8988T (cell line): ENCODE measurements at regions not wholly inside any gene's neighbourhood (a gene's known extent, or its start where the extent isn't known, plus 50 kb on each side); places are given as distances from the start of the nearest gene placed in this dataset.
A peak's percentile ranks its signal among the peaks of the same experiment; 100 is the strongest.
"Not testable (repeated sequence)": the region's sequence is repeated elsewhere in the genome, so short reads cannot be mapped to it uniquely, and the experiment has no call there.

Experiments
- DNase-seq: peaks from one replicate; pipeline ENCODE4 v3.0.0; 2011

DNA sequence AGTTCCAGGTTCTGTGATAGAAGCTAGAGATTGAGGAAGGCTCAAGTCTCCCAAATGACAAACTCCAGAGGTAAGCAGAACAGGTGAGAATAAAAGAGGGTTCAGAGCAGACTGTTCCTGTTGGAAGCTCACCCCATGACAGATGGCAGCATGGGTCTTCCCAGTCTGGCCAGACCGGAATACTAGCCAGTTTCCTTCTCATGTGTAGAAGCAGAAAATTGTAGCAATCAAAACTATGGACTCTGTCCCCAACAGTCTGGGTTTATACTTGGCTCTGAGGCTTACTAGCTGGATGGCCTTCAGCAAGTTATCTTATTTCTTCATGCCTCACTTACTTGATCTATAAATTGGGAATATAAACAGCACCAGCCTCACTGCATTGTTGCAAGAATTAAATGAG lies 494.8 kb downstream of the MN1 start:
- no peak for DNase-seq

DNA sequence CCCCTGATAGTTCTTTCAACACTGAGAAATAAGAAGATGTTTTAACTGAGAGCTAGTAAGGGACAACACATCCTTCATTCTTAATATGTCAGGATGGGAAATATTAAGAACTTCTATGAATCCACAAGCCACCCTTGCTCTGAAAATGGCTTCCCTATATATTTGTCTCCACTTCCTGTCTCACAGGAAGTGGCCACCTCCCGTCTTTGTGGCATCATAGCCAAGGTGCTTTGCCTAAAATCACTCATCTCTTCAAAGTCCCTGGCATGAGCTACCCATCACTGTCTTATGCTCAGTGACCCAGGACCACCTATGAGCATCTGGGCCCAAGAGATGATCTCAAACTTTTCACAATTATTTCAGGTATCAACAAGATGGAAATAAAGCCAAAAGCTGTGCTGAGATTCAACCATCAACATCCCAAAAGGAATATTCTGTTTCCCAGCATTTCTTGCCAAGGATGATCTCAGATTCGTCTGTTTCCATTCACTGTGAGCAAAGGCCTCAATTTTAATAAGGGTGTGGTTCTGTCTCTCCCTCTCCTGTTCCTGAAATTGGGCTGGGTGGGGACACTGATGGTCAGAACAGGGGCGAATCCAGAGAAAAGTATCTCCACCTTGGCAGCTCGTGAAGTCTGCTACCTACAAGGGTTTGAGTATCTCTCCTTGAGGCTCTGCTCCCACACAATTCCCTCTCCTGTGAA lies 493.9 kb downstream of the MN1 start:
- no peak for DNase-seq

DNA sequence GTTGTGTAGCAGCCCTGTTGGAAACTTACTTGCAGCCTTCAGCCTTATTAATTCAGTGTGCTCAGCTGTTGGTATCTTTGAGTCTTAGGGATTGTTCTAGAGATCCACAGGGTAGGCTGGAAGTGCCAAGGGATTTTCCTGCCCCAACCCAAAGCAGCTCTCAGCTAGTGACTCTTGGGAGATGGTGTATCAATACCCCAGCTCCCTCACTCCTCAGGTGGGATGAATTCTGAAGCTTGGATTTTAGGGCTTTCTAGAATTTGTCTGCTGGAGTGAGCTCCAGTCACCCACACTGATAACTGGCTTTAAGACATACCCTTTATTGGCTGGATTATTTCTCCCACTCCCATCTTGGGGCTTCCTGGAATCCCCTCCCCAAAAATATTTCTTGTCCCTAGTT lies 493.0 kb downstream of the MN1 start:
- no peak for DNase-seq

DNA sequence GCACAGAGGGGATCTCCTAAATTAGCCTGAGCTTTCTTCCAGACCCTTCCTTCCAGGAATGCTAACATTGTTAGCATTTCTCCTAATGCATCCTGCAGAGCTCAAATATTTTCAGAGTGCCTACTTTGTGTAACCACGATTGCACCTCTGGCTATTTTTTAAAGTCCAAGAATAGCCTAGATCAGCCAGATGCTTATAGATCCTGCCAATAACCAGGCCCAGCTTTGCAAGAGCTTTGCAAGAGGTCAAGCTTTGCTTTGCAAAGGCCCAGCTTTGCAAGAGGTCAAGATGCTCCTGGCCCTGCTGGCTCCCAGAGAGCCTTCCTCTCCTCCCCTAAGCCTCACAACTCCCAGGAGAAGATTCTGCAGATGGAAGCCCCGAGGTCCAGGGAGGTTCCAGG lies 491.9 kb downstream of the MN1 start:
- DNase-seq: no peak

DNA sequence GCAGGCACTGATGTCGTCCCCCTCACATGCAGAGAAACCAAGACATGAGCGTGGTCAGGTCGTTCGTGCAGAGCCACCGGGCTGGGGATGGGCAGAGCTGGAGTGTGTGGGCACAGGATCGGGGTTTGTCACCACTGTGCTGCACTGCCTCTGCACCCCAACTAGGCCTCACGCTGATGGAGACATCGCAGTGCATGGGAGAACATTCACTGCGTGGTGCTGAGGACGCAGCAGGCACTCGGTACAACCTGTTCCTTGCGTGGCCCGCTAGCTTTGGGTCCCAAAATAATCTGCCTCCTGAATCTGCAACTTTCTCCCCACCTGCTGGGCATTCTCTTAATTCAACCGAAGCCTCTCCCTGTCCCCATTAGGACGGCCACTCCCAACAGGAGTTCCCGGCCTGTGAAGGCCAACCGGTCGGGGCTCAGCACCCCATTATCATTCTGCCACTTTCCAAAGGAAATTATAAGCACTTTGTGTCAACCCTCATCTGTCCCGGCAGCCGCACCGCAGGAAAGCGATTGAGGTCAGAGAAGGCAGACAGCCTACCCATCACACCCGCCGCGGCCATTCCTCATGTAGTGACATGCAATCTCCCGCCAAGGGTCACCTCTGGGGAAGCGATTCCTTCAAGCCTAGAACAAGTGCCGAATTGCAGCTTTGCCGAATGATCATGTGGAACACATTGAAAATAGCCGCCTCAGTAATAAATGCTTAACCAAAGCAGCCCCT lies 490.4 kb downstream of the MN1 start:
- no peak for DNase-seq

DNA sequence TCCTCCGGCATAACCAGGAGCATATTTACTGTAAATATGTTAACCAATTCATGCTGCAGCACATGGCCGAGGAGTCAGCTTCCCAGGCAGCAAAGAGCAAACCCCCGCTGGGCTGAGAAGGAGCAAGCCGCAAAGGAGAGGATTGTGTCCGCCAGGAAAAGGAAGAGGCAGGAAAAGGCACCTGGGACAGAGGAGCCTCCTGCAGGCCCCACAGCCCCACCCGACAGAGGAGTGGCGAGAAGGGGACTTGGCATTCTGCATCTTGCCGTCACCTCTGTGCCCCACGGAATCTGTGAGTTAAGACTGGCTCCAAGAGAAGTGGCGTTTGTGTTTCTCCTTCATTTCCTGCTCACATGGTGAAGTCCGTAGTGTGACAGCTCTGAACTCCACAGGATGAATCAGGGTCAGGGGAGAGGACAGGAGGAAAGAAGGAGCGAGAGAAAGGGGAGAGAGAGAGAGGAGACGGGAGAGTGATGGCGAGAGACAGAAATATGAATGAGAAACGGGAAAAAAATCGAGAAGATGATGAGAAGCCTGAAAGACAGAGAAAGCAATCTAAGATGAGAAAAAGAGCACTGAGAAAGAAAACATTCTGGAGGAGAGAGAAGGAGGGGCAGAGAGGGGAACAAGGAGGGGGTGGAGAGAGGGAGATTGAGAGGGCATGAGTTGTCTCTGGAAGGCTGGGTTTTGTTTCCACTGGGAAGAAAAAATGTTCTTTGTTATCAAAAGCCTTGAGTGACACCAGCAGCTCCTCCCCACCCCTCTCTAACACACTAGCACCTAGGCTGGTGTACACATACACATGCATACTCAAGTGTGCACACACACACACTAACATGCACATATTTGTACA lies 489.6 kb downstream of the MN1 start:
- no peak for DNase-seq

DNA sequence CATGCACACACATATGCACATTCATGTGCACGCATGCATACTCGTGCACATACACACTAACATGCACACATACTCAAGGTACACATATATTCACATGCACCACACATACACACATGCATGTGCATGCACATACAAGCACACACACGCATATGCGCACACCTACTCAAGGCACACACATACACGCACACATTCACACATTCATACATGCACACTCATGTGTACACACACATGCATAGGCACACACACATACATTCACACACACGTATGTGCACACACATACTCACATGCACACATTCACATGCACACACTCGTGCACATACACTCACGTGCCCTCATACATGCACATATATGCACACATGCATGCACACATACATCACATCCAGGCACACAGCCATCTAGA lies 489.0 kb downstream of the MN1 start:
- DNase-seq: no peak

DNA sequence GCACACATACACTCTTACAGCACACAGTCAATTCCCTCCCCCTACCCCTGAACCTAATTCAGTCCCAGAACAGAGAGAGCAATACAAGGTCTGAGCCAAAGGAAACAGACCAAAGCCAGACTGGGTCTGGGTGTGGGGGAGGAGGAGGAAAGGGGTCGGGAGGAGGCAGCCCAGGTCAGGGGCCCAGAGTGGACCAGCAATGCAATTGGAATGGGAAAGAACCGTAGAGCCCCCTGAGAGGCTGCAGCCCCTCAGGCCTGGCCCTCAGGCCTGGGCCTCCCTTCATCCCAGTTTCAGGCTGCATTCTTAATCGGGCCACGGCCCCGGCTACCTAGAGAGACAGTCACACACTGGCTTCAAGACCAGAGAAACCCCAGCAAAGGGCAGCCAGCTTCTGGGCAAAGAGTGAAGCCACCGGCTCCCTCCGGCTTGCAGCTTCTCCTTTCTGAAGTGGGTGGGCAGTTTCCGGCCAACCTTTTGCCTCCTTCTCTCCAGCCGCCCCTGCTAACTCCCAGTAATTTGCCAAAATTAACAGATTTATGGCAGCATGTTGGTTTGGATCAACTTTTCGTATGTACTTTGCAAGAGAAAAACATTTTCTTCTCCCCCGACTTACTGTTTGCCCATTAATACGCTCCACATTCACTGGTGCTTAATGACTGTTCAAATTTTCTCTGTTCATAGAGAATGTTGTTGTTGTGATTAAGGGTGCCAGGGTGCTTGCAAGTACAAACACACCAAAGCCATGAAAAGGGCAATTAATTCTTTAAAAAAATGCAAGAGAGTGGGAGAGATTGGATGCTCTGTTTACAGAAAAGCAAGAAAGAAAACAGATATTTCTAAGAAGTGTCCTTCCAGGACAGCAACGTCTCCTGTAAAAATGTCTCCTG lies 488.3 kb downstream of the MN1 start:
- DNase-seq: no peak

DNA sequence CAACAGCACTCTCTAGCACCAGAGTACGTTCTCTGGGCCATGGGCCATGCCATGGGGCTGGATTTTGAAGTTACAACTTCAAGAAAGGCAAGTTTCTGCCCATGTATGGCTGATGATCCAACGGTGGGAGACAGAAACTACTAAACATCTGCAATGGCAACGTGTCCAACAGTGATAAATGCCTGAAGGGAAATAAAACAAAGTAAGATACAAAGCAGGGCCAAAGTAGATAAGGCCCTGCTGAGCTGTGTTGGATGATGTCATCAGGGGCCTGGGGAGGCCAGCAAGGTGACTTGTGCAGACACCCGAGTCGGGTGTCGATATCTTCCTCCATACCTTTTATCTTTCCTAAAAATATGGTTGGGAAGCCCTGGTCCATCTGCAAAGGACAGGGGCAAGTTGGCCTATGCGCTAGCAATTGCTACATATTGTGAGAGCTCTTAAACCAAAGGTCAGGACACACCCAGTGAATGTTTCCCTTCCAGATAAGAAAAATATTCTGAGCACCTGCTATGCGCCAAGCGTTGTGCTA lies 487.2 kb downstream of the MN1 start:
- no peak for DNase-seq

DNA sequence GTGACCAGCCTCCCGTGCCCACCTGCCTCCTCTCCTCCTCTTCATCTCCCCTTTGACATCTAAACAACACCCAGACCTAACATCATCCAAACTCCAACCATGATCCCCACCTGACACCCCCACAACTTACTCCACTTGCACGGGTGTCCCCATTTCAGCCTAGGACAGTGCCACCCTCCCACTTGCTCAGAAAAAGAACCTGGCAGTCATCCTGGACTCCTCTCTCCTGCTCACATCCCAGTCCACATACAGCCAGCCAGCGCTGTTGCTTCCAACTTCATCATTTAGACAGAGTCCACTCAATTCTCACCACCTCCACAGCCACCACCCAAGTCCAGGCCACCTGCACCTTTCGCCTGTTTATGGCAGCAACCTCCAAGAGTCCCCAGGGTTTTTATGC lies 485.7 kb downstream of the MN1 start:
- DNase-seq: no peak

DNA sequence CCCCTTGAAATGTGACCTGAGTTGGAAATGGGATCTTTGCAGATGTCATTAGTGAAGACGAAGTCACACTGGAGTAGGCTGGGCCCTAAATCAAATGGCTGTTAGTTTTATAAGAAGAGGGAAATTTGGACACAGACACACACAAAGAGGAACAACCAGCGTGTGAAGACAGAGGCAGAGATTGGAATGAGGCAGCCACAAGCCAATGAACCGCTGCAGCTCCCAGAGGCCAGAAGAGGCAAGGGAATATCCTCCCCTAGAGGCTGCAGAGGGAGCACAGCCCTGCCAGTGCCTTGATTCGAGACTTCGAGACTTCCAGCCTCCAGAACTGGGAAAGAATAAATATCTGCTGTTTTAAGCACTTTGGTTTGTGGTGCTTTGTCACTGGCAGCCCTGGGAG lies 484.5 kb downstream of the MN1 start:
- no peak for DNase-seq

DNA sequence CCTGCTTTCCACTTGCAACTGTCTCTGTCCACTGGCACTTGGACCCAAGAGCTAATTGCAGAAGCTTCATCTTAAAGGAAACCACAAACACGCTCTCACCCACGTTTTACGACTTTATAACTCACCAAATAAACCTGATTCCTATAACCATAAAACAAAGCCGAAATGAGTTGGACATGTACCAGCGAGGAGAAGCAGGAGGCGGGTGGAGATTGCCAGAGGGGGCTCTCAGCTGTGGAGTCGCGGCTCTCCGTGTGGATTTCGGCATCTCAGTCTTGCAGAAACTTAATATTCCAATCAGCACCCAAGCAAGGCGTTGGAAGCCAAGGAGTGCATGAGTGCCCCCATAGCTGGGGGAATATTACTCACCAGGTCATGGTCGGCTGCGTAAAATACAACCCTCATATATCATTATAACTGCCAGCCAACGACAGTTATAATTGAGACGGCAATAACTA lies 483.6 kb downstream of the MN1 start:
- DNase-seq: no peak

DNA sequence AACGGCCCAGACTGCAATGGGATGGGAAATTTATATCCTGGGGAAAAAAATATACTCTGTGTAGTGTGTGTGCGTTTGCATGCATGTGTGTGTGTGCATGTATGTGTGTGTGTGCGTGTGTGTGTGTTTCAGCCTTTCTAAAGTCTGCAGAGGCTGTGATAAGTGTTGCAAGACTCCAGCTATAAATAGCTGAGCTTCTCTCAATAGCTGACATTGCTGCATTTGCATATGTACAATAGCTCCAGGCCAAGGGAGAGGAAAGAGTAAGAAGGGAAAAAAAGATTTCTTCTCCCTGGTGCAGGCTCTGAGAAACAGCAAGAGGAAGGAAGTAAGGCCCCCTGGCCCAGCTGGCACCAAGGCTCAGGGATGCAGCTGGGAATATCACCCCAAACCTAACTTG lies 483.0 kb downstream of the MN1 start:
- no peak for DNase-seq

DNA sequence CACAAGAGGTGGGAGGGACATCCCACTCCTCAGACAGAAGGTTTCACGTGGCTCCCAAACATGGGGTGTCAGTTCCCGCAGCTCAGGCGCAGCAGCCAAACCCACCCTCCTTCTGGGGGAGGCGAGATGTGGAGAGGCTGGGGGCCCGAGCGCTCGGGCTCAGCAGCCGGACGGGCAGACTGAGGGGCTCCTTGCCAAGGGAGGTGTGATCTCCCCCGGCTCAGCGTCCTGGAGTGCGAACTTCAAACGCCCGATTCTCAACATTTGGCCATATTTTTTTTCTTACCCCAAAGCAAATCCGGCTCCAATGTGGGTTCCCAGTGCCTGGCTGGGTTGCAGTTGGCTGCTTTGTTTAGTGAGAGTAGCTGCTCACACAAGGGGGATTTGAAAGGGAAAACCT lies 477.9 kb downstream of the MN1 start:
- DNase-seq: no peak

DNA sequence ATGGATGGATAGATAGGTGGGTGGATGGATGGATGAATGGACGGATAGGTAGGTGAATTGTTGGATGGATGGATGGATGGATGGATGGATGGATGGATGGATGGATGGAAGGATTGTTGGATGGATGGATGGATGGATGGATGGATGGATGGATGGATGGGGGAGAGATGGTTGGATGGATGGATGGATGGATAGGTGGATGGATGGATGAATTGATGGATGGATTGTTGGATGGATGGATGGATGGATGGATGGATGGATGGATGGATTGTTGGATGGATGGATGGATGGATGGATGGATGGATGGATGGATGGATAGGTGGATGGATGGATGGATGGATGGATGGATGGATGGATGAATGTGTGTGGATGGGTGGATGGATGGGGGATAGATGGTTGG lies 476.6 kb downstream of the MN1 start:
- not testable (repeated sequence) for DNase-seq

DNA sequence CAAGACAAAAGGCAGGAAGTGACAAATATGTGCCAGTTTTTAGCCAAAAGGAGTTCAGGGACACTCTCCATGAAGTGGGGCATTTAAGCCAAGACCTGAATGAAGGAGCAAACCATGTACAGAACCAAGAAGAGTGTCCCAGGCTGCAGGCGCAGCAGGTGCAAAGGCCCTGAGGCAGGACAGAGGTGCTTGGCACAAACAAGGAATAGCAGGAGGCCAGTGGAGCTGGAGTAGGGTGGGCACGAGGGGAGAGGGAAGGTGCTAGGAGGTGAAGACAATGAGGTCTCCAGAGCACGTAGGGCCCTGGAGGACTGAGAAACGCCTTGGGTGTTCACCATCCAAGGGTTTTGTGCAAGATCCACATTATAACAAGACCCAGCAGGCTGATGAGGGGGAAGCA lies 474.1 kb downstream of the MN1 start:
- no peak for DNase-seq

DNA sequence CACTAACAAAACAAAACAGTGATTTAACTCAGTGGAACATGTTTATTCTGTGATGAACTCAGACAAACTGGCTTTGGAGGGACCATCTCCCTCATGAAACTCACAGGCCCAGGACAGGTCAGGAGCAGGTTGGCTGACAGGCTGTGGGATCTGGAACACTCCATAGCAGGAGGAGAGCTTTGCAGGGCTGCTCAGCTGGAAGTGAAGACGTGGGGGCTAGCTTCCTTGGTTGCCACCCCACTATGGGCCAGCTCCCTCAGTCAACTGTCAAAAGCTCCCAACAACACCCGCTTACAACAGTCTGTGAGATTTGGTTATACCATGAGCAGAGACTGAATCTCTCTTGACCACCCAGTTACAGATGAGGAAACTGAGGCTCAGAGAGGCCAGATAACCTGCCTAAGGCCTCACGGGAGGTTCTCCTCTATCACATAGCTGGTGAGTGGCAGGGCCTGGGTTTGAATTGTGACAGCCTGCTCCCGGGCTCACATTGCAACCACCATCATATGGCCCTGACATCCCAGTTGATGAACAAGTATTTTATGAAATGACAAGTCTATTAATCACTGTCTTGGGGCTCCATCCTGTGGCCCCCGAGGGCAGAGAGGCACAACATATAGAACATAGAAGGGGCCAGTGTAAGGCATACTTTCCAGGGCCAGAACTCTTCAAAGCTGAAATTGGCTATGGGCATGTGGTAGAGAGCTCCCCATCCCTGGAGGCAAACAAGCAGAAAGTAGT lies 473.4 kb downstream of the MN1 start:
- DNase-seq: no peak

DNA sequence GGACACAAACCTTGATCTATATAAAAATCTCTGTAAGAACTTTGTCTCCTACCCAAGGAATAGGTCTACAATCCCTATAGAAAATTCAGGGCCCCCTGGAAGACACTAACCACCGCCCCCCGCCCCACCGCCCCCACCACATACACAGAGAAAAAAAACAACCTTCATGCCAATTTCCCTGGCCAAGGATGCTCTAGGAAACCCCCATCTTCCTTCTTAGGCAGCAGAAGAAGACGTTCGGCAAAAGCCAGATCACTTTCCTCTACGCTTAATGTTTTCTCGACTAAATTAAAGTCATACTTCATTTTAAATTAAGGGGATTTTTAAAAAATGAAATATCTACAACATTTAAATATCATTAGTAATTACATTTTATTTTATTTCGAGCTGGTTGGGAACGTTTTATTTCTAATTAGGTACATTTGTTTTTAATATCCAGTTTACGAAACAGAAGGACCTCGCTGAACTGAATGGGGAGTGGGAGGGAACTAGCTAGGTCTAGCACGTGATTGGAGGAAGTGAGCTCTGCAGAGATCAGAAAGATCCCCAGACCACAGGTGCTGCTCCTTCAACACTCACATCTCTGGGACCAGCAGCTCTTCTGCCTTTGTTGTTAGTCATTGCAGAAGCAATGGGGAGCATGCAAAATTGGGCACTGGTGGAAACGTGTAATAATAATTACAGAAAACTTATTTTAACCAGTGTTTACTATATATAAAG lies 472.3 kb downstream of the MN1 start:
- no peak for DNase-seq

DNA sequence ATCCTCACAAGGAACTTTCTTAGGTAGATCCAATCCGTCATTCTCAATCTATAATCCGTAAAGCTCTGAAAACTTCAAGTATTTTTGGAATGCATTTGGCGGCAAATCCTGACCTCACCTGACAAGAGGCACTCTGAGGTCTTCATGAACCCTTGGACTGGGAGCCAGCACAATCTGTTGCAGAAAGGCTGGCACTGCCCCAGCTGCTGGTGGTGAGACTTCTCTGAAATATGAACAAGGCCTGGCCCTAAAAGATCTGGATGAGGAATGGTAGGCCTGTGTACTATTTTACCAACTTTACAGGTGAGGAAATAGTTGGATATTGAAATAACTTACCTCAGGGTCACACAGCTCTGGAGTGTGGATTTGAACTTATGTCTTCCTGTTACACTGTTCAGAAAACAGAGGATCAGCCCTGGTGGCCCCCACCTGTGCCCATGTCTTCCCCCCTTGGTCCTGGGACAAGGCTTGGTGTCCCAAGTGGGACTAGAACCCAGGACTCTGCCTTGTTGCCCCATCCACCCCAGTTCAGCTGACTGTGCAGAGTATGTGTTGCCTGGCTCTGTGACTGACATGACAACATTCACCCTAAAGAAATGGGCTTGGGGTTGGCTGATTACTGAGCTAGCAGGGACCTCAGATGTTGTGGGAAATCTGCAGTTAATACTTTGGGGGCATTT lies 471.4 kb downstream of the MN1 start:
- DNase-seq: no peak

DNA sequence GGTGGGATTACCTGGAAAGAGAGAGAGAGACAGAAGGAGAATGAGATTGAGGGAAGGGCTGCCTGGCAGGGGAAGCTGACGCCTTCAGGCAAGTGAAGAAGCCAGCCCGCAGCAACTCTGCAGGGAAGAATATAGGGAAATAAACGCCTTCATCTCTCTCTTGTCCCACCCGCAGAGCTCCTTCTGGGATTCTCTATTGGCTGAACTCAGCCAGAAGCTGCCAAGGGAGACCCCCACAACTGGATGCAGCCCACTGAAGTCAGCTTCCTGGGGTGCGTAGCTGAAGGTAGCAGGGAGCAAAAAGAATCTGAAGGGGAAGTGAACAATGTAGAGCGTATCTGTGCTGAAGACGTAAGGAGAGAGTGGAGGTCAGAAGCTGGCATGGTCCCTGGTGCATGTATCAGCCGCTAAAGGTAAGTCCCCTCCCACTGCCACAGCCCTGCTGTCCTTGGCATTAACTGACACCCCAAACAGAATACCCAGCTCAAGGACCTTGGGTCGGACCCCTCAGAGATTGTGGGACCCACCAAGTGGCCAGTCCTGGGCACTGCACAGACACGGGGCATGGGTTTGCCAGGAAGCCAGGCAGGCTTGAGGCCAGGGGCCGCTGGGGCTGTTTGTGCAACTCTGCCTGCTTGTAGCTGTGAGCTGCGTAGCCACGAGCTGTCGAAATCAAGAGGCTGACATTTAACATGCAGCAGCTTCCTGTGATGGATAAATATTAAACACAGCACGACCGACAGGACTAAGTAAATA lies 469.9 kb downstream of the MN1 start:
- DNase-seq: peak; percentile 29
